NT2/D1 (cell line): ENCODE measurements at regions not wholly inside any gene's neighbourhood (a gene's known extent, or its start where the extent isn't known, plus 50 kb on each side); places are given as distances from the start of the nearest gene placed in this dataset.

ENCODE experiments used
- SUZ12 ChIP-seq: IDR thresholded peaks from 2 replicates; pipeline ENCODE4 v1.6.1; 2011; ENCODE audit not compliant: insufficient read length, insufficient read depth; ENCODE audit errors: extremely low read depth
- YY1 ChIP-seq: IDR thresholded peaks from 2 replicates; pipeline ENCODE4 v1.6.1; 2011; ENCODE audit not compliant: insufficient read length, insufficient read depth
- ZNF274 ChIP-seq: IDR thresholded peaks from 2 replicates; pipeline ENCODE4 v1.6.1; 2011; ENCODE audit warnings: mild to moderate bottlenecking, low read depth, low read length

DNA sequence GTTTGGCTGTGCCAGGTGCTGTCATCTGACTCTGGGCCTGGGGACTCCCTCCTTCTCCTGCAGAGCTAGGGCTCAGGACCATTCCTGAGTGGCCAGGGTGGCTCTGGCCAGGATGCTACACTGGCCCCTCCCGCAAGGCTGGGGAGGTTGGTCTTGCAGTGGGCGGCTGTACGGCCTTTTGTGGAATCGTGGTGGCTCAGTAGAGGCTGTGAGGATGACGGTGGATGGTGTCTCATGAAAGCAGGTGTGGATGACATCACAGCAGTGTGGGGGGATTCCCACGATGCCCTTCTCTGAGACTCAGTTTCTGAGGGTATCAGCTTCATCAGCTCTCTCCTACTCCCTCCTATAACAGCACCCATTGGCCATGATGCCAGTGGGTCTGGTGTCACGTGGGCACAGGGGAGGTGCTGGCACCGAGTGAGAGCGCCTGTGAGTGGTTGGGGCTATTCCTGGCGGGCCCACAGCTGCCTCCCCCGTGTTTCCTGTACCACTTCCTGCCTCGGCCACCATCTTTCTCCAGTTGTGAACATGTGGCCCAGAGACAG lies 144.2 kb upstream of the HDAC4 start:
- TF ChIP-seq ZNF274: no peak
- no peak for TF ChIP-seq YY1
- no peak for TF ChIP-seq SUZ12
